Globus pallidus (tissue), 1 donor: ENCODE measurements at regions not wholly inside any gene's neighbourhood (a gene's known extent, or its start where the extent isn't known, plus 50 kb on each side); places are given as distances from the start of the nearest gene placed in this dataset.

Experiments
- DNase-seq: peaks from one replicate; pipeline ENCODE4 v3.0.0-alpha.2; 2015; ENCODE audit warnings: low spot score

DNA sequence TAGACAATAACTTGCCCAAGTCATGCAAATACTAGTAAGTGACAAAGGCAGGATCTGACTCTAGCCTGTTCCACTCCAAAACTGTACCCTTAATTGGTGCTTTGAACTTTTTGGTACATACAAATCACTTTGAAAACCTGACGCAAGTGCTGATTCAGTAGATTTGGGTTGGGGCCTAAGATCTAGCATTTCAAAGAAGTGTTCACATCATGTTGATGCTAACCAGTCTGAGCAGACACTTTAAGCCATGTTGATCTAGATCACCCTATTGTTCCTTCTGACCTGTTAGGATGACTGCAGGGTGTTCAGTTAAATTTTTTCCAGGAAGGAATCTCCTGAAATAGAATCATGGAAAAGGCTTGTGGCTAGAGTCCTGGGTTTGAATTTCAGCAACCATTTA lies 57.7 kb upstream of the CPEB4 start:
- DNase-seq = no peak

DNA sequence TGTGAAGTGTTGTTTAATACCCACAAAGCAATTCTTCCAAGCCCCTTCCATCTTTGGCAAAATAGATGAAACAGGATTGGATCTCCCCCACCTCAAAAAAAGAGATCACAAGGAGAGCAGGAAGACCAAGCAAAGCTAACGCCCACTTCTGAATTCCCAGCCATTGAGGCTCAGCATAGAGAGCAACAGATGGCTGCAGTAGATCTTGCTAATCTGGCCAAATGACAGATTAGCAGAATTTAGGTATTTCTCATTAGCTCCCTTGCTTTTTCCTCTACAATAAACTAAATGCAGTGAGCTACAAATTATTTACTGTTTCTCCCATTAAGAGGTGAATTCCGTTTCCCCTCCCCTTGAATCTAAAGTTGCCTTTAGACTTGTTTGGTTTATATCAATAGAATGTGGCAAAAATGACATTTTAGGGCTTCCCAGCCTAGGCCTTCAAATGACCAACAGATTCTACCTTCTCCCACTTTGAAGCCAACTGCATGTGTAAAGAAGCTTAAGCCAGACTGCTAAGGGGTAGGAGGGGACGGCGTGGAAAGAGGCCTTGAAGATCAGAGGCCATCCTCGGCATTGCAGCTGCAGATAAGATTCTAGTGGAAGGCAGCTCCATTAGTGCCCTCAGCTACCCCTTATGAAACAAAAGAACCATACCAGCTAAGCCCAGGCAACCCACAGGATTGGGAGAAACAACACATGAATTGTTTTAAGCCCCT lies 56.8 kb upstream of the CPEB4 start:
- no peak for DNase-seq

GRCh38 chr5:173832386-173832785 lies 55.8 kb upstream of the CPEB4 start:
- DNase-seq = no peak

GRCh38 chr5:173833196-173833985 lies 54.8 kb upstream of the CPEB4 start:
- no peak for DNase-seq

DNA sequence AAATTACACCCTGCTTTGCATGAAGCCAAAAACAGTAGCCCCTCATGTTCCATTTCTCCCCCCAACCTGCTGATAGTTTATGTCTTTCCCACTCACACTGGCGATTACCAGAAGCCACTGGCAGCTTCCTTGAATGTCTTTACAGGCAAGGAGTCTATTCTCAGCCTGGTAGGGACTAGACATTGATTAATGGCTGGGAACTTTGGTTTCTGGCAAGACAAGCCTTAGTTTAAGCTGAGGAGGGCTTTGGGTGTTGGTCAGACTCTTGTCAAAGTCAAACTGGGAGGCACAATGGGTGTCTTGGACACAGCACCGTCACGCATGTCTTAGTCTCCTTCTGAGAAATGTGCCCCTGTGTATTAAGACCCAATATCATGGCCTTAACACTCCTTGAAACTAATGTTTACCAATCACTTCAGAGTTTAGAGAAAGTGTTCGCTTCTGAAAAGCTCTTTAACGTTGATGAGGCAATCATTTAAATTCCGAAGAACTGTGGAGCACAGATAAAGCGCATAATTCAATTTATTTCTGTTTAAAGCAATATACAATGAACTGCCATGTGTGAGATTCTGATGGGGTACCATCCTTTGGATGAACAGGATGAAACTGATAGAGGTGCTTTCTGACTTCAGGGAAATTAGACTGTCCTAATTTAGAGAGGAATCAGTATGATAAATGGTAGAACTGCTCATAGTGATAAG lies 53.9 kb upstream of the CPEB4 start:
- DNase-seq = no peak

DNA sequence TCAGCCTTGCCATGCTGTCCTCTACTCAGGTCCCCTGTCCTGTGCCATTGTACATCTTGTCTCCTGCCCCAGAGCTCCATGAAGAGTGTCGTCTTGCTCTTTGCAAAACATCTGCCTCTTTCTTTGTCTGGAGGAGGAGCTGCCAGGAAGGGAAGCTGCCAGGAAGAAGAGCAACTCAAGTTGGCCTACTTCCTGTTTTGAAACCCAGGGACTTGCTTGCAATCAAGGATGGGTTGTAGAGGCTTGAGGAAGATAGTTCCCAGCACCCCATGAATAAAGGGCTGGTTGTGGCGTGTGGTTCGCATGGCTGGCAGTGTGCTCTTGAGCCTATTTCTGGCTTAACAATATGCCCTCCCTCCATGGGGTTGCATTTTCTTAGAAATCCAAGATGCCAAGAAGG lies 53.0 kb upstream of the CPEB4 start:
- DNase-seq = no peak

DNA sequence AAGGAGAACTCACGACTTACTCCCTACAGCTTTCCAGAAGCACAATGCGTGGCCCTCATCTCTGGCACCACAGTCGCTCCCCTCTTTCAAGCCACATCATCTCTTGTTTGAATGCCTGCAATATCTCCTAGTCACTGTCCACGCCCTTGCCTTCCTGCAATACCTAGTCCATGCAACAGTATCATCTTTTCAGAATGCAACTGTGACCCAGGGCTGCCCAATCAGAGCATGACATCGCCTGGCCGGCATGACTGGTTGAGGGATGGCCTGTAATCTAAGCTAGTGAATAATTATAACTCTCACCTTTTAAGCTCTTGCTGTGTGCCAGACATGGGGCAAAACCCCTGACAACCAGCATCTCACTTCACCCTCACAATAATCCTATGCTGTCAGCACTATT lies 52.5 kb upstream of the CPEB4 start:
- DNase-seq = no peak

GRCh38 chr5:173837654-173838053 lies 50.5 kb upstream of the CPEB4 start:
- no peak for DNase-seq
